Right kidney (tissue), 1 donor: ENCODE measurements at regions not wholly inside any gene's neighbourhood (a gene's known extent, or its start where the extent isn't known, plus 50 kb on each side); places are given as distances from the start of the nearest gene placed in this dataset.
A peak's percentile ranks its signal among the peaks of the same experiment; 100 is the strongest.
"Not testable (repeated sequence)": the region's sequence is repeated elsewhere in the genome, so short reads cannot be mapped to it uniquely, and the experiment has no call there.

Experiments used
- DNase-seq: peaks from one replicate; pipeline ENCODE4 v3.0.0-alpha.2; 2016

- peak; percentile 13 for DNase-seq
Observed at GRCh38 chr9:102362470-102363132, 624.2 kb upstream of the GRIN3A start.

- no peak for DNase-seq
Observed at GRCh38 chr9:102360846-102361245, 622.4 kb upstream of the GRIN3A start.

GRCh38 chr9:102355982-102356381 lies 617.5 kb upstream of the GRIN3A start:
- DNase-seq: no peak

- DNase-seq: no peak
Observed at GRCh38 chr9:102354041-102354440, 615.6 kb upstream of the GRIN3A start.

GRCh38 chr9:102337471-102337870 lies 599.0 kb upstream of the GRIN3A start:
- not testable (repeated sequence) for DNase-seq

GRCh38 chr9:102309379-102309778 lies 570.9 kb upstream of the GRIN3A start:
- DNase-seq: no peak

- DNase-seq: no peak
Observed at GRCh38 chr9:102295188-102295587, 556.7 kb upstream of the GRIN3A start.

- DNase-seq: no peak
Observed at GRCh38 chr9:102273952-102274351, 535.5 kb upstream of the GRIN3A start.

- no peak for DNase-seq
Observed at GRCh38 chr9:102253099-102253498, 514.7 kb upstream of the GRIN3A start.

GRCh38 chr9:102244916-102245315 lies 506.5 kb upstream of the GRIN3A start:
- no peak for DNase-seq

GRCh38 chr9:102237520-102237919 lies 499.1 kb upstream of the GRIN3A start:
- DNase-seq: peak; percentile 14

GRCh38 chr9:102237094-102237493 lies 498.6 kb upstream of the GRIN3A start:
- no peak for DNase-seq

- DNase-seq: not testable (repeated sequence)
Observed at GRCh38 chr9:102227416-102227815, 489.0 kb upstream of the GRIN3A start.

GRCh38 chr9:102225841-102226441 lies 487.5 kb upstream of the GRIN3A start:
- no peak for DNase-seq

GRCh38 chr9:102223320-102224136 lies 485.1 kb upstream of the GRIN3A start:
- DNase-seq: not testable (repeated sequence)

- DNase-seq: no peak
Observed at GRCh38 chr9:102209176-102209575, 470.7 kb upstream of the GRIN3A start.

GRCh38 chr9:102206432-102206831 lies 468.0 kb upstream of the GRIN3A start:
- no peak for DNase-seq

- no peak for DNase-seq
Observed at GRCh38 chr9:102205251-102205650, 466.8 kb upstream of the GRIN3A start.

- DNase-seq: no peak
Observed at GRCh38 chr9:102202126-102202525, 463.7 kb upstream of the GRIN3A start.

GRCh38 chr9:102185962-102186361 lies 447.5 kb upstream of the GRIN3A start:
- DNase-seq: no peak

GRCh38 chr9:102185371-102185770 lies 446.9 kb upstream of the GRIN3A start:
- no peak for DNase-seq

GRCh38 chr9:102178811-102179210 lies 440.4 kb upstream of the GRIN3A start:
- no peak for DNase-seq

- not testable (repeated sequence) for DNase-seq
Observed at GRCh38 chr9:102174202-102174601, 435.8 kb upstream of the GRIN3A start.
